HCT116 (cell line): ENCODE measurements at regions not wholly inside any gene's neighbourhood (a gene's known extent, or its start where the extent isn't known, plus 50 kb on each side); places are given as distances from the start of the nearest gene placed in this dataset.

Experiments used
- ATAC-seq: fragments of 200-7000 bp; cut with Tn5 transposase; 2 replicates; pipeline ENCODE4 v1.9.1; 2020; ENCODE audit warnings: mild to moderate bottlenecking, moderate library complexity
- BruUV-seq: library from RNA; stranded (reverse); fragments of 400-500 nt; replicated peaks from 2 replicates; lab custom pipeline; 2021; lab: Mats Ljungman, UMichigan
- CTCF ChIA-PET: fragments of 300-600 bp; sonication (Branson Sonifier 250); formaldehyde crosslinking; loops from one replicate; lab custom pipeline; 2021; ENCODE audit warnings: antibody characterized with exemption; lab: Charles Lee
- POLR2A ChIA-PET: fragments of 300-600, 350-600 bp; sonication (Branson Sonifier 250); formaldehyde crosslinking; loops from one replicate; lab custom pipeline; 2021; ENCODE audit warnings: antibody characterized with exemption; lab: Charles Lee
- RAD21 ChIA-PET, 2 experiments: fragments of 300-600 bp; sonication (Branson Sonifier 250); formaldehyde crosslinking; loops; one replicate each; lab custom pipeline; 2023; ENCODE audit warnings: low total read pairs in 2 of 2; ENCODE audit not compliant: uncharacterized antibody in 2 of 2, unreplicated experiment in 2 of 2, low non-redundant PET in 1 of 2; lab: Charles Lee
- DNase-seq: peaks from one replicate; pipeline ENCODE4 v3.0.0-alpha.2; 2010; ENCODE audit warnings: low read depth, low spot score
- H2AFZ ChIP-seq: fragments of 200-600 bp; shearing (Covaris generic), sonication (generic); 2 replicates; pipeline ENCODE4 v1.6.1; 2017; ENCODE audit warnings: low read depth, mixed run types, mixed read lengths, antibody characterized with exemption, low read length; ENCODE audit not compliant: poor library complexity, severe bottlenecking
- H3K27ac ChIP-seq: 2 replicates; pipeline ENCODE4 v1.5.1; 2012; ENCODE audit warnings: low read depth, low read length
- H3K27me3 ChIP-seq: fragments of 200-600 bp; sonication (generic); 2 replicates; pipeline ENCODE4 v1.6.1; 2016; ENCODE audit warnings: mixed run types, low read length, mixed read lengths; ENCODE audit not compliant: insufficient read depth
- H3K36me3 ChIP-seq, 2 experiments: fragments of 200-500 bp in 1 of 2; fragments of 200-600 bp in 1 of 2; sonication (Bioruptor generic) in 1 of 2; sonication (generic) in 1 of 2; 2 replicates each; pipeline versions ENCODE4 v1.5.1 to v1.6.1; 2014 to 2016; ENCODE audit warnings: low read length in 2 of 2, inconsistent platforms in 1 of 2, mixed read lengths in 1 of 2, mixed run types in 1 of 2; ENCODE audit not compliant: insufficient read depth in 2 of 2, control insufficient read depth in 1 of 2
- H3K4me1 ChIP-seq, 2 experiments: fragments of 200-600 bp in 1 of 2; sonication (generic) in 1 of 2; 2 replicates each; pipeline versions ENCODE4 v1.5.1 to v1.6.1; 2012 to 2017; ENCODE audit warnings: low read length in 2 of 2, inconsistent platforms in 1 of 2, mild to moderate bottlenecking in 1 of 2, mixed read lengths in 1 of 2, mixed run types in 1 of 2, moderate library complexity in 1 of 2; ENCODE audit not compliant: insufficient read depth in 2 of 2, control insufficient read depth in 1 of 2
- H3K4me2 ChIP-seq: fragments of 200-600 bp; sonication (generic); 2 replicates; pipeline ENCODE4 v1.6.1; 2017; ENCODE audit warnings: mixed run types, low read length, mixed read lengths
- H3K4me3 ChIP-seq, 2 experiments: fragments of 200-600 bp in 1 of 2; sonication (generic) in 1 of 2; replicated peaks in 1 of 2; 2 replicates each; pipeline ENCODE4 v1.5.1; 2011 to 2016; ENCODE audit warnings: low read length in 2 of 2, control low read depth in 1 of 2, low read depth in 1 of 2, mild to moderate bottlenecking in 1 of 2, mixed read lengths in 1 of 2, mixed run types in 1 of 2
- H3K79me2 ChIP-seq: fragments of 200-600 bp; sonication (generic); 2 replicates; pipeline ENCODE4 v1.6.1; 2017; ENCODE audit warnings: mild to moderate bottlenecking, mixed run types, low read length, moderate library complexity, mixed read lengths; ENCODE audit not compliant: insufficient read depth
- H3K9ac ChIP-seq: fragments of 200-600 bp; sonication (generic); 2 replicates; pipeline ENCODE4 v1.6.1; 2016; ENCODE audit warnings: low read length, mixed read lengths
- H3K9me2 ChIP-seq: fragments of 200-600 bp; sonication (generic), shearing (Covaris generic); 2 replicates; pipeline ENCODE4 v1.6.1; 2017; ENCODE audit warnings: mixed run types, mild to moderate bottlenecking, moderate library complexity; ENCODE audit not compliant: insufficient read depth
- H3K9me3 ChIP-seq, 2 experiments: fragments of 200-500 bp in 1 of 2; fragments of 200-600 bp in 1 of 2; sonication (Bioruptor generic) in 1 of 2; sonication (generic) in 1 of 2; 2 replicates each; pipeline ENCODE4 v1.6.1; 2014 to 2017; ENCODE audit warnings: low read length in 2 of 2, mixed read lengths in 2 of 2, inconsistent platforms in 1 of 2, low read depth in 1 of 2, mild to moderate bottlenecking in 1 of 2, mixed run types in 1 of 2, moderate library complexity in 1 of 2; ENCODE audit not compliant: control insufficient read depth in 1 of 2, insufficient read depth in 1 of 2
- H4K20me1 ChIP-seq: fragments of 200-600 bp; sonication (generic), shearing (Covaris generic); 2 replicates; pipeline ENCODE4 v1.6.1; 2017; ENCODE audit warnings: mixed run types, mild to moderate bottlenecking, moderate library complexity; ENCODE audit not compliant: insufficient read depth
- ATF3 ChIP-seq: IDR thresholded peaks from 2 replicates; pipeline ENCODE4 v1.6.1; 2012
- CEBPB ChIP-seq: IDR thresholded peaks from 2 replicates; pipeline ENCODE4 v1.6.1; 2012; ENCODE audit warnings: low read depth
- CTCF ChIP-seq, 3 experiments: fragments of 200-600 bp in 1 of 3; sonication (generic) in 1 of 3; IDR thresholded peaks in 2 of 3; conservative IDR thresholded peaks in 1 of 3; 2 replicates each; pipeline ENCODE4 v1.5.1; 2012 to 2017; ENCODE audit warnings: low read depth in 2 of 3, low read length in 2 of 3, antibody characterized with exemption in 1 of 3, borderline replicate concordance in 1 of 3, control low read depth in 1 of 3, mild to moderate bottlenecking in 1 of 3, mixed read lengths in 1 of 3, mixed run types in 1 of 3, moderate library complexity in 1 of 3; ENCODE audit not compliant: insufficient read depth in 1 of 3
- EGR1 ChIP-seq: IDR thresholded peaks from 2 replicates; pipeline ENCODE4 v1.6.1; 2012; ENCODE audit warnings: low read depth
- ELF1 ChIP-seq: IDR thresholded peaks from 2 replicates; pipeline ENCODE4 v1.6.1; 2012; ENCODE audit warnings: low read depth, borderline replicate concordance
- EZH2 ChIP-seq: fragments of 200-600 bp; sonication (generic); IDR thresholded peaks from 2 replicates; pipeline ENCODE4 v1.6.1; 2017; ENCODE audit warnings: antibody characterized with exemption, mixed run types
- EZH2phosphoT487 ChIP-seq: fragments of 200-600 bp; IDR thresholded peaks from 2 replicates; pipeline ENCODE4 v1.6.1; 2018; ENCODE audit warnings: antibody characterized with exemption, borderline replicate concordance
- FOSL1 ChIP-seq: IDR thresholded peaks from 2 replicates; pipeline ENCODE4 v1.6.1; 2012; ENCODE audit warnings: low read depth
- JUND ChIP-seq: IDR thresholded peaks from 2 replicates; pipeline ENCODE4 v1.6.1; 2012
- MAX ChIP-seq: IDR thresholded peaks from 2 replicates; pipeline ENCODE4 v1.6.1; 2012
- POLR2A ChIP-seq: IDR thresholded peaks from 2 replicates; pipeline ENCODE4 v1.7.0; 2011; ENCODE audit warnings: borderline replicate concordance; ENCODE audit not compliant: insufficient read depth, insufficient read length; ENCODE audit errors: extremely low read depth
- RAD21 ChIP-seq: IDR thresholded peaks from 2 replicates; pipeline ENCODE4 v1.6.1; 2012; ENCODE audit warnings: low read depth, mild to moderate bottlenecking
- SIN3A ChIP-seq: IDR thresholded peaks from 2 replicates; pipeline ENCODE4 v1.6.1; 2012; ENCODE audit warnings: low read depth
- SP1 ChIP-seq: IDR thresholded peaks from 2 replicates; pipeline ENCODE4 v1.6.1; 2012; ENCODE audit warnings: low read depth
- TCF7L2 ChIP-seq: IDR thresholded peaks from 2 replicates; pipeline ENCODE4 v1.7.0; 2011; ENCODE audit warnings: borderline replicate concordance, inconsistent platforms; ENCODE audit not compliant: insufficient read depth, insufficient read length; ENCODE audit errors: extremely low read depth
- YY1 ChIP-seq: IDR thresholded peaks from 2 replicates; pipeline ENCODE4 v1.6.1; 2011; ENCODE audit warnings: low read length, low read depth, moderate library complexity, mild to moderate bottlenecking; ENCODE audit not compliant: insufficient replicate concordance; ENCODE audit errors: extremely low read depth
- ZFX ChIP-seq: fragments of 450-650 bp; IDR thresholded peaks from 2 replicates; pipeline ENCODE4 v1.6.1; 2017
- intact Hi-C: fragments of 100-400 bp; cut with micrococcal nuclease; formaldehyde crosslinking; loops from 2 replicates; pipeline ENCODE4 v1.10.0; 2022

- TF ChIP-seq TCF7L2 (no peak), YY1 (no peak), EGR1 (no peak), JUND (no peak), CEBPB (no peak), SP1 (no peak), EZH2phosphoT487 (no peak), ZFX (no peak)
- TF ChIP-seq, all 23 proteins: peak for 0
These were observed 601.7 kb upstream of the CXADR start (continued) for GRCh38 chr21:16911166-16911607.

GRCh38 chr21:16912075-16912474 lies 600.8 kb upstream of the CXADR start:
- POLR2A ChIA-PET, result no interaction called here
- peaks cover 0 to 12% of the 10 kb centered on the region in 2 experiments; a peak in 3 of 4 replicates for H3K9me3 ChIP-seq
- TF ChIP-seq FOSL1 (no peak), EZH2 (no peak), CTCF (IDR thresholded peaks at IDR 0.05 in 2 of 3, conservative IDR thresholded peaks at IDR 0.05 in 1 of 3; ENCODE audit: borderline replicate concordance in 1 of 3, insufficient read depth in 1 of 3, low read depth in 2 of 3, low read length in 2 of 3) (no peak), SP1 (no peak), POLR2A (no peak), SIN3A (no peak), ATF3 (no peak), ELF1 (no peak), TCF7L2 (no peak), RAD21 (no peak), MAX (no peak)
- no peak overlapping the region for H3K4me3 ChIP-seq
- H3K9me2 ChIP-seq, result no peaks in the 10 kb centered on the region
- no peak overlapping the region for H3K9ac ChIP-seq
- no peaks in the 10 kb centered on the region for H3K4me1 ChIP-seq
- no peak overlapping the region for H3K27ac ChIP-seq
- RAD21 ChIA-PET, result no interaction called here
- H3K4me2 ChIP-seq, result no peak overlapping the region
- ATAC-seq (no peak), DNase-seq (no peak)
- no peak overlapping the region for H2AFZ ChIP-seq
- CTCF ChIA-PET, result no interaction called here
- intact Hi-C loops, result no loop called here
- no peaks in the 10 kb centered on the region for H3K79me2 ChIP-seq
- no peaks in the 10 kb centered on the region for H4K20me1 ChIP-seq
- no peaks in the 10 kb centered on the region for H3K27me3 ChIP-seq
- BruUV-seq, result no TSS peak
- H3K36me3 ChIP-seq, result no peaks in the 10 kb centered on the region
